ENCODE measurements at regions not wholly inside any gene's neighbourhood (a gene's known extent, or its start where the extent isn't known, plus 50 kb on each side); places are given as distances from the start of the nearest gene placed in this dataset.

GRCh38 chr6:15073883-15074465 is 171.9 kb upstream of the JARID2 start:
- Histone ChIP-seq H3K27me3 (replicated peaks in 2 of 5; ENCODE audit: control insufficient read depth in 4 of 5, insufficient read depth in 5 of 5, low read length in 4 of 5) (no peaks in the 10 kb centered on the region), H3K4me1 (ENCODE audit: control extremely low read depth in 1 of 4, control insufficient read depth in 4 of 4, insufficient read depth in 4 of 4, low read length in 3 of 4) (peaks cover 0 to 5% (median 0%) of the 10 kb centered on the region in 4 experiments), H3K4me3 (ENCODE audit: control insufficient read depth in 1 of 7, extremely low read depth in 1 of 7, insufficient read depth in 4 of 7, low read depth in 2 of 7, low read length in 6 of 7) (no peak overlapping the region), H3K27ac (ENCODE audit: insufficient read depth in 1 of 2, low read depth in 1 of 2, low read length in 2 of 2, poor library complexity in 1 of 2, severe bottlenecking in 2 of 2) (no peak overlapping the region), H3K36me3 (ENCODE audit: control insufficient read depth in 4 of 4, insufficient read depth in 4 of 4, low read length in 3 of 4) (no peaks in the 10 kb centered on the region), H3K9me3 (ENCODE audit: control extremely low read depth in 1 of 5, control insufficient read depth in 4 of 5, insufficient read depth in 2 of 5, low read depth in 1 of 5, low read length in 4 of 5) (no peaks in the 10 kb centered on the region)
- no peak for DNase-seq
- 97% methylated on average over 14 of the region's 14 CpGs for WGBS (ENCODE audit: insufficient coverage)
- POLR2A ChIA-PET: interaction anchor here (0.7 kb wide), 1 partner anchor 319 kb away, joined by 3 read pairs; no protein-coding TSS in a partner anchor
- CTCF ChIA-PET: interaction anchor here (1.5 kb wide), 1 partner anchor 316 kb away, joined by 3 read pairs; no protein-coding TSS in a partner anchor

- no peaks in the 10 kb centered on the region for H3K36me3 ChIP-seq (ENCODE audit: control insufficient read depth in 4 of 4, insufficient read depth in 4 of 4, low read length in 3 of 4)
- CTCF ChIA-PET: interaction anchor here (1.5 kb wide), 1 partner anchor 315 kb away, joined by 3 read pairs; no protein-coding TSS in a partner anchor
- 100% methylated on average over 9 of the region's 10 CpGs for WGBS (ENCODE audit: insufficient coverage)
- no peak overlapping the region for H3K4me3 ChIP-seq (ENCODE audit: control insufficient read depth in 1 of 7, extremely low read depth in 1 of 7, insufficient read depth in 4 of 7, low read depth in 2 of 7, low read length in 6 of 7)
- peaks cover 0 to 5% (median under 1%) of the 10 kb centered on the region in 4 experiments for H3K4me1 ChIP-seq (ENCODE audit: control extremely low read depth in 1 of 4, control insufficient read depth in 4 of 4, insufficient read depth in 4 of 4, low read length in 3 of 4)
- POLR2A ChIA-PET: interaction anchor here (0.7 kb wide), 1 partner anchor 318 kb away, joined by 3 read pairs; no protein-coding TSS in a partner anchor
- H3K9me3 ChIP-seq (ENCODE audit: control extremely low read depth in 1 of 5, control insufficient read depth in 4 of 5, insufficient read depth in 2 of 5, low read depth in 1 of 5, low read length in 4 of 5): no peaks in the 10 kb centered on the region
- H3K27ac ChIP-seq (ENCODE audit: insufficient read depth in 1 of 2, low read depth in 1 of 2, low read length in 2 of 2, poor library complexity in 1 of 2, severe bottlenecking in 2 of 2): no peak overlapping the region
- no peak for DNase-seq
- H3K27me3 ChIP-seq (replicated peaks in 2 of 5; ENCODE audit: control insufficient read depth in 4 of 5, insufficient read depth in 5 of 5, low read length in 4 of 5): no peaks in the 10 kb centered on the region
Measured at GRCh38 chr6:15074806-15075205, 171.1 kb upstream of the JARID2 start.

- Histone ChIP-seq H3K27ac (ENCODE audit: insufficient read depth in 1 of 2, low read depth in 1 of 2, low read length in 2 of 2, poor library complexity in 1 of 2, severe bottlenecking in 2 of 2) (no peak overlapping the region), H3K36me3 (ENCODE audit: control insufficient read depth in 4 of 4, insufficient read depth in 4 of 4, low read length in 3 of 4) (no peaks in the 10 kb centered on the region), H3K4me3 (ENCODE audit: control insufficient read depth in 1 of 7, extremely low read depth in 1 of 7, insufficient read depth in 4 of 7, low read depth in 2 of 7, low read length in 6 of 7) (no peak overlapping the region), H3K9me3 (ENCODE audit: control extremely low read depth in 1 of 5, control insufficient read depth in 4 of 5, insufficient read depth in 2 of 5, low read depth in 1 of 5, low read length in 4 of 5) (no peaks in the 10 kb centered on the region), H3K4me1 (ENCODE audit: control extremely low read depth in 1 of 4, control insufficient read depth in 4 of 4, insufficient read depth in 4 of 4, low read length in 3 of 4) (peaks cover 0 to 5% (median under 1%) of the 10 kb centered on the region in 4 experiments), H3K27me3 (replicated peaks in 2 of 5; ENCODE audit: control insufficient read depth in 4 of 5, insufficient read depth in 5 of 5, low read length in 4 of 5) (no peaks in the 10 kb centered on the region)
- ChIA-PET CTCF (interaction anchor here (1.2 kb wide), 1 partner anchor 10 kb away, joined by 5 read pairs; no protein-coding TSS in a partner anchor), POLR2A (no interaction called here)
- WGBS (ENCODE audit: insufficient coverage): 100% methylated on average over 3 of the region's 4 CpGs
- no peak for DNase-seq
Measured at GRCh38 chr6:15076565-15076964, 169.3 kb upstream of the JARID2 start.

- Histone ChIP-seq H3K27ac (ENCODE audit: insufficient read depth in 1 of 2, low read depth in 1 of 2, low read length in 2 of 2, poor library complexity in 1 of 2, severe bottlenecking in 2 of 2) (no peak overlapping the region), H3K36me3 (ENCODE audit: control insufficient read depth in 4 of 4, insufficient read depth in 4 of 4, low read length in 3 of 4) (no peaks in the 10 kb centered on the region), H3K27me3 (replicated peaks in 2 of 5; ENCODE audit: control insufficient read depth in 4 of 5, insufficient read depth in 5 of 5, low read length in 4 of 5) (no peaks in the 10 kb centered on the region), H3K9me3 (ENCODE audit: control extremely low read depth in 1 of 5, control insufficient read depth in 4 of 5, insufficient read depth in 2 of 5, low read depth in 1 of 5, low read length in 4 of 5) (no peaks in the 10 kb centered on the region), H3K4me3 (ENCODE audit: control insufficient read depth in 1 of 7, extremely low read depth in 1 of 7, insufficient read depth in 4 of 7, low read depth in 2 of 7, low read length in 6 of 7) (no peak overlapping the region), H3K4me1 (ENCODE audit: control extremely low read depth in 1 of 4, control insufficient read depth in 4 of 4, insufficient read depth in 4 of 4, low read length in 3 of 4) (peaks cover 0 to 5% (median under 1%) of the 10 kb centered on the region in 4 experiments)
- ChIA-PET CTCF (interaction anchor here (1.2 kb wide), 1 partner anchor 11 kb away, joined by 5 read pairs; no protein-coding TSS in a partner anchor), POLR2A (no interaction called here)
- 93% methylated on average over 3 of the region's 4 CpGs for WGBS (ENCODE audit: insufficient coverage)
- DNase-seq: no peak
Measured at GRCh38 chr6:15077006-15077405, 168.9 kb upstream of the JARID2 start.

- Histone ChIP-seq H3K27me3 (replicated peaks in 2 of 5; ENCODE audit: control insufficient read depth in 4 of 5, insufficient read depth in 5 of 5, low read length in 4 of 5) (no peaks in the 10 kb centered on the region), H3K36me3 (ENCODE audit: control insufficient read depth in 4 of 4, insufficient read depth in 4 of 4, low read length in 3 of 4) (no peaks in the 10 kb centered on the region), H3K4me1 (ENCODE audit: control extremely low read depth in 1 of 4, control insufficient read depth in 4 of 4, insufficient read depth in 4 of 4, low read length in 3 of 4) (peaks cover 0 to 7% (median 3%) of the 10 kb centered on the region in 4 experiments), H3K27ac (ENCODE audit: insufficient read depth in 1 of 2, low read depth in 1 of 2, low read length in 2 of 2, poor library complexity in 1 of 2, severe bottlenecking in 2 of 2) (no peak overlapping the region), H3K4me3 (ENCODE audit: control insufficient read depth in 1 of 7, extremely low read depth in 1 of 7, insufficient read depth in 4 of 7, low read depth in 2 of 7, low read length in 6 of 7) (no peak overlapping the region), H3K9me3 (ENCODE audit: control extremely low read depth in 1 of 5, control insufficient read depth in 4 of 5, insufficient read depth in 2 of 5, low read depth in 1 of 5, low read length in 4 of 5) (no peaks in the 10 kb centered on the region)
- CTCF ChIA-PET: interaction anchor here (1.2 kb wide), 1 partner anchor 12 kb away, joined by 5 read pairs; no protein-coding TSS in a partner anchor
- WGBS (ENCODE audit: insufficient coverage): 67% methylated on average over 4 of the region's 5 CpGs
- POLR2A ChIA-PET: no interaction called here
- DNase-seq: peak in 1 of 3 donors; percentile 42
Measured at GRCh38 chr6:15077961-15078360, 167.9 kb upstream of the JARID2 start.

GRCh38 chr6:15079288-15079817 is 166.5 kb upstream of the JARID2 start:
- Histone ChIP-seq H3K4me1 (ENCODE audit: control extremely low read depth in 1 of 4, control insufficient read depth in 4 of 4, insufficient read depth in 4 of 4, low read length in 3 of 4) (peaks cover 0 to 8% (median 4%) of the 10 kb centered on the region in 4 experiments), H3K27ac (ENCODE audit: insufficient read depth in 1 of 2, low read depth in 1 of 2, low read length in 2 of 2, poor library complexity in 1 of 2, severe bottlenecking in 2 of 2) (peak overlapping the region in 1 of 2 experiments; percentile 19), H3K9me3 (ENCODE audit: control extremely low read depth in 1 of 5, control insufficient read depth in 4 of 5, insufficient read depth in 2 of 5, low read depth in 1 of 5, low read length in 4 of 5) (no peaks in the 10 kb centered on the region), H3K36me3 (ENCODE audit: control insufficient read depth in 4 of 4, insufficient read depth in 4 of 4, low read length in 3 of 4) (no peaks in the 10 kb centered on the region), H3K27me3 (replicated peaks in 2 of 5; ENCODE audit: control insufficient read depth in 4 of 5, insufficient read depth in 5 of 5, low read length in 4 of 5) (no peaks in the 10 kb centered on the region), H3K4me3 (ENCODE audit: control insufficient read depth in 1 of 7, extremely low read depth in 1 of 7, insufficient read depth in 4 of 7, low read depth in 2 of 7, low read length in 6 of 7) (no peak overlapping the region)
- DNase-seq: peak in 1 of 3 donors; percentile 26
- 84% methylated on average over 6 of the region's 7 CpGs for WGBS (ENCODE audit: insufficient coverage)
- CTCF ChIA-PET: interaction anchor here (0.5 kb wide), 1 partner anchor 101 kb away, joined by 3 read pairs; no protein-coding TSS in a partner anchor
- POLR2A ChIA-PET: no interaction called here

- Histone ChIP-seq H3K4me3 (ENCODE audit: control insufficient read depth in 1 of 7, extremely low read depth in 1 of 7, insufficient read depth in 4 of 7, low read depth in 2 of 7, low read length in 6 of 7) (no peak overlapping the region), H3K9me3 (ENCODE audit: control extremely low read depth in 1 of 5, control insufficient read depth in 4 of 5, insufficient read depth in 2 of 5, low read depth in 1 of 5, low read length in 4 of 5) (no peaks in the 10 kb centered on the region), H3K36me3 (ENCODE audit: control insufficient read depth in 4 of 4, insufficient read depth in 4 of 4, low read length in 3 of 4) (no peaks in the 10 kb centered on the region), H3K27ac (ENCODE audit: insufficient read depth in 1 of 2, low read depth in 1 of 2, low read length in 2 of 2, poor library complexity in 1 of 2, severe bottlenecking in 2 of 2) (peak overlapping the region in 1 of 2 experiments; percentile 0), H3K4me1 (ENCODE audit: control extremely low read depth in 1 of 4, control insufficient read depth in 4 of 4, insufficient read depth in 4 of 4, low read length in 3 of 4) (peaks cover 0 to 8% (median 4%) of the 10 kb centered on the region in 4 experiments), H3K27me3 (replicated peaks in 2 of 5; ENCODE audit: control insufficient read depth in 4 of 5, insufficient read depth in 5 of 5, low read length in 4 of 5) (no peaks in the 10 kb centered on the region)
- CTCF ChIA-PET: no interaction called here
- WGBS (ENCODE audit: insufficient coverage): no CpG with 5 or more reads among the region's 1 CpG
- POLR2A ChIA-PET: no interaction called here
- DNase-seq: no peak
Measured at GRCh38 chr6:15080895-15081294, 165.0 kb upstream of the JARID2 start.

Measured in common myeloid progenitor, CD34-positive (primary cell).